Trophoblast cell (in vitro differentiated cells and primary cell): ENCODE measurements at regions not wholly inside any gene's neighbourhood (a gene's known extent, or its start where the extent isn't known, plus 50 kb on each side); places are given as distances from the start of the nearest gene placed in this dataset.

ENCODE experiments used
- DNase-seq, 2 donors: peaks; one replicate each; pipeline ENCODE4 v3.0.0-alpha.2; 2016
- H2AFZ ChIP-seq: 2 replicates; pipeline ENCODE4 v1.6.1; 2013; ENCODE audit warnings: low read length, moderate library complexity, mild to moderate bottlenecking; ENCODE audit not compliant: insufficient read depth, poor library complexity
- H2AK5ac ChIP-seq: 2 replicates; pipeline ENCODE4 v1.6.1; 2013; ENCODE audit warnings: mild to moderate bottlenecking, low read length
- H2BK120ac ChIP-seq: 2 replicates; pipeline ENCODE4 v1.6.1; 2013; ENCODE audit warnings: low read length, mild to moderate bottlenecking, moderate library complexity; ENCODE audit not compliant: insufficient read depth, poor library complexity
- H2BK12ac ChIP-seq: 2 replicates; pipeline ENCODE4 v1.6.1; 2013; ENCODE audit warnings: mild to moderate bottlenecking, low read length, moderate library complexity
- H2BK5ac ChIP-seq: 2 replicates; pipeline ENCODE4 v1.6.1; 2013; ENCODE audit warnings: low read length, low read depth, moderate library complexity, mild to moderate bottlenecking; ENCODE audit not compliant: poor library complexity
- H3K14ac ChIP-seq: 2 replicates; pipeline ENCODE4 v1.6.1; 2013; ENCODE audit warnings: mild to moderate bottlenecking, low read length
- H3K18ac ChIP-seq: 2 replicates; pipeline ENCODE4 v1.6.1; 2013; ENCODE audit warnings: mild to moderate bottlenecking, low read length
- H3K23ac ChIP-seq: 2 replicates; pipeline ENCODE4 v1.6.1; 2013; ENCODE audit warnings: low read length
- H3K27ac ChIP-seq: 2 replicates; pipeline ENCODE4 v1.5.1; 2013; ENCODE audit warnings: low read depth, mild to moderate bottlenecking, inconsistent platforms, low read length, moderate library complexity
- H3K27me3 ChIP-seq: 2 replicates; pipeline ENCODE4 v1.6.1; 2013; ENCODE audit warnings: inconsistent platforms, mild to moderate bottlenecking, low read length, moderate library complexity; ENCODE audit not compliant: insufficient read depth
- H3K36me3 ChIP-seq, 2 experiments: 1 replicate in 1 of 2; 2 replicates in 1 of 2; pipeline ENCODE4 v1.6.1; 2013; ENCODE audit warnings: low read length in 2 of 2, mild to moderate bottlenecking in 2 of 2, moderate library complexity in 1 of 2; ENCODE audit not compliant: insufficient read depth in 2 of 2, control insufficient read depth in 1 of 2
- H3K4ac ChIP-seq: 2 replicates; pipeline ENCODE4 v1.6.1; 2013; ENCODE audit warnings: low read depth, mild to moderate bottlenecking, low read length, moderate library complexity
- H3K4me1 ChIP-seq, 2 experiments: 1 replicate in 1 of 2; 2 replicates in 1 of 2; pipeline ENCODE4 v1.6.1; 2013; ENCODE audit warnings: low read length in 2 of 2, mild to moderate bottlenecking in 2 of 2, moderate library complexity in 1 of 2; ENCODE audit not compliant: insufficient read depth in 2 of 2, control insufficient read depth in 1 of 2
- H3K4me2 ChIP-seq: 2 replicates; pipeline ENCODE4 v1.6.1; 2013; ENCODE audit warnings: inconsistent platforms, mild to moderate bottlenecking, low read length, moderate library complexity
- H3K4me3 ChIP-seq: 2 replicates; pipeline ENCODE4 v1.5.1; 2013; ENCODE audit warnings: mild to moderate bottlenecking, low read depth, low read length, inconsistent platforms
- H3K79me1 ChIP-seq: one replicate; pipeline ENCODE4 v1.6.1; 2013; ENCODE audit warnings: low read length
- H3K79me2 ChIP-seq: 2 replicates; pipeline ENCODE4 v1.6.1; 2013; ENCODE audit warnings: low read length, mild to moderate bottlenecking; ENCODE audit not compliant: control insufficient read depth, insufficient read depth, poor library complexity
- H3K9ac ChIP-seq: 2 replicates; pipeline ENCODE4 v1.6.1; 2013; ENCODE audit warnings: mild to moderate bottlenecking, low read length
- H3K9me3 ChIP-seq: 2 replicates; pipeline ENCODE4 v1.6.1; 2013; ENCODE audit warnings: low read depth, mild to moderate bottlenecking, control low read depth, inconsistent platforms, low read length; ENCODE audit not compliant: insufficient read depth
- H4K12ac ChIP-seq: 2 replicates; pipeline ENCODE4 v1.6.1; 2013; ENCODE audit warnings: low read depth, mild to moderate bottlenecking, low read length, moderate library complexity
- H4K8ac ChIP-seq: 2 replicates; pipeline ENCODE4 v1.6.1; 2013; ENCODE audit warnings: low read depth, mild to moderate bottlenecking, low read length, moderate library complexity
- H4K91ac ChIP-seq: one replicate; pipeline ENCODE4 v1.6.1; 2013; ENCODE audit warnings: low read depth, mild to moderate bottlenecking, low read length, moderate library complexity
- WGBS: extraction: QIAGEN DNeasy Blood & Tissue Kit; methylation state at CpG from one replicate; pipeline ENCODE4 v1.1.7; 2013; ENCODE audit warnings: missing lambda C conversion rate; ENCODE audit not compliant: insufficient read length, insufficient coverage; ENCODE audit errors: extremely low coverage; 5-methylcytosine and 5-hydroxymethylcytosine counted together

GRCh38 chr9:81508476-81508875, 180.9 kb downstream of the TLE1 start:
- H3K4me2 ChIP-seq = no peak overlapping the region
- H3K27ac ChIP-seq = no peak overlapping the region

DNA sequence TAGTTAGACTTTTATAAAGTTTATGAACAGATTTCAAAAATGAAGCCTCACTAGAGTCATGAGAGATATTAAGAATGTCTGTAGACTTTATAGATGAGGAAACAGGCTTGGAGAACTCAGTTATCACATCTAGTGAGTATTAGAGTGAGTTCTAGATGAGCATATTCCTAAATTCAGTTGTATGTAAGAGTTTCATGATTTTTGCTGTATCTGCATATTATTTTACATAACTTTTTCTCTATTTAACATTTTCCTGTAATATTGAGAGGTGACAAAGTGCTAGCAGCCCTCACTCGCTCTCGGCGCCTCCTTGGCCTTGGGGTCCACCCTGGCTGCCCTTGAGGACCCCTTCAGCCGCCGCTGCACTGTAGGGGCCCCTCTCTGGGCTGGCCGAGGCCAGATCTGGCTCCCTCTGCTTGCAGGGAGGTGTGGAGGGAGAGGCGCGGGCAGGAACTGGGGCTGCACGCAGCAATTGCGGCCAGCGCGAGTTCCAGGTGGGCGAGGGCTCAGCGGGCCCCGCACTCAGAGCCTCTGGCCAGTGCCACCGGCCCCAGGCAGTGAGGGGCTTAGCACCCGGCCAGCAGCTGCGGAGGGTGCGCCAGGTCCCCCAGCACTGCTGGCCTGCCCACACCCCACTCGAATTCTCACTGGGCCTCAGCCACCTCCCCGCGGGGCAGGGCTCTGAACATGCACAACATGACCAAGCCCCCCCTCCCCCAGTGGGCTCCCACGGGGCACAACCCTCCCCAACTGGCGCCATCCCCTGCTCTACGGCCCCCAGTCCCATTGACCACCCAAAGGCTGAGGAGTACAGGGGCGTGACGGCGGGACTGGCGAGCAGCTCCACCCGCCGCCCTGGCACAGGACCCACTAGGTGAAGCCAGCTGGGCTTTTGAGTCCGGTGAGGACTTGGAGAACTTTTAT, 182.1 kb downstream of the TLE1 start:
- H3K9ac ChIP-seq = no peak overlapping the region
- DNase-seq = no peak
- no peaks in the 10 kb centered on the region for H3K27me3 ChIP-seq
- H2BK5ac ChIP-seq = no peak overlapping the region
- no peak overlapping the region for H3K4ac ChIP-seq
- no peak overlapping the region for H2BK120ac ChIP-seq
- no peak overlapping the region for H3K18ac ChIP-seq
- no peak overlapping the region for H4K8ac ChIP-seq
- peaks cover 3% of the 10 kb centered on the region for H3K9me3 ChIP-seq
- whole genome bisulfite sequencing = no CpG with 5 or more reads among the region's 32 CpGs
- H3K36me3 ChIP-seq = peaks cover 0 to 3% of the 10 kb centered on the region in 2 experiments
- H3K27ac ChIP-seq = no peak overlapping the region
- no peak overlapping the region for H3K14ac ChIP-seq
- no peak overlapping the region for H3K4me3 ChIP-seq
- H4K91ac ChIP-seq = no peak overlapping the region
- H2BK12ac ChIP-seq = no peak overlapping the region
- H3K4me2 ChIP-seq = no peak overlapping the region
- H4K12ac ChIP-seq = no peak overlapping the region
- H3K79me1 ChIP-seq = no peaks in the 10 kb centered on the region
- H2AFZ ChIP-seq = no peak overlapping the region
- H3K79me2 ChIP-seq = no peaks in the 10 kb centered on the region
- no peak overlapping the region for H3K23ac ChIP-seq
- no peaks in the 10 kb centered on the region for H3K4me1 ChIP-seq
- H2AK5ac ChIP-seq = no peak overlapping the region

More at GRCh38 chr9:81508476-81508875, 180.9 kb downstream of the TLE1 start:
- Histone ChIP-seq H3K4ac (no peak overlapping the region), H2BK12ac (no peak overlapping the region), H2AFZ (no peak overlapping the region), H3K9me3 (peaks cover 3% of the 10 kb centered on the region), H4K12ac (no peak overlapping the region), H3K4me3 (no peak overlapping the region), H2AK5ac (no peak overlapping the region), H3K4me1 (no peaks in the 10 kb centered on the region), H3K79me1 (no peaks in the 10 kb centered on the region), H3K27me3 (no peaks in the 10 kb centered on the region), H3K36me3 (peaks cover 0 to 3% of the 10 kb centered on the region in 2 experiments), H4K91ac (no peak overlapping the region), H3K18ac (no peak overlapping the region), H2BK120ac (no peak overlapping the region), H3K9ac (no peak overlapping the region), H3K23ac (no peak overlapping the region), H3K14ac (no peak overlapping the region), H3K79me2 (no peaks in the 10 kb centered on the region), H4K8ac (no peak overlapping the region), H2BK5ac (no peak overlapping the region)
- DNase-seq = no peak
- WGBS = no CpG with 5 or more reads among the region's 12 CpGs

- no peak overlapping the region for H3K23ac ChIP-seq
- H3K79me1 ChIP-seq = no peaks in the 10 kb centered on the region
- no peaks in the 10 kb centered on the region for H3K4me1 ChIP-seq
- no peak overlapping the region for H2BK120ac ChIP-seq
- H3K4me2 ChIP-seq = no peak overlapping the region
- no peaks in the 10 kb centered on the region for H3K27me3 ChIP-seq
- H3K79me2 ChIP-seq = no peaks in the 10 kb centered on the region
- H2BK12ac ChIP-seq = no peak overlapping the region
- no peaks in the 10 kb centered on the region for H3K9me3 ChIP-seq
- H4K91ac ChIP-seq = no peak overlapping the region
- no peak overlapping the region for H2AK5ac ChIP-seq
- no peak overlapping the region for H2AFZ ChIP-seq
- H3K18ac ChIP-seq = no peak overlapping the region
- H4K8ac ChIP-seq = no peak overlapping the region
- no peak overlapping the region for H3K4me3 ChIP-seq
- H3K4ac ChIP-seq = no peak overlapping the region
- no CpG with 5 or more reads among the region's 2 CpGs for WGBS
- H3K14ac ChIP-seq = no peak overlapping the region
- no peak overlapping the region for H2BK5ac ChIP-seq
- H3K36me3 ChIP-seq = no peaks in the 10 kb centered on the region
- no peak overlapping the region for H4K12ac ChIP-seq
- no peak for DNase-seq
- H3K9ac ChIP-seq = no peak overlapping the region
- no peak overlapping the region for H3K27ac ChIP-seq
Measured at GRCh38 chr9:81499594-81499993, 189.8 kb downstream of the TLE1 start.

DNA sequence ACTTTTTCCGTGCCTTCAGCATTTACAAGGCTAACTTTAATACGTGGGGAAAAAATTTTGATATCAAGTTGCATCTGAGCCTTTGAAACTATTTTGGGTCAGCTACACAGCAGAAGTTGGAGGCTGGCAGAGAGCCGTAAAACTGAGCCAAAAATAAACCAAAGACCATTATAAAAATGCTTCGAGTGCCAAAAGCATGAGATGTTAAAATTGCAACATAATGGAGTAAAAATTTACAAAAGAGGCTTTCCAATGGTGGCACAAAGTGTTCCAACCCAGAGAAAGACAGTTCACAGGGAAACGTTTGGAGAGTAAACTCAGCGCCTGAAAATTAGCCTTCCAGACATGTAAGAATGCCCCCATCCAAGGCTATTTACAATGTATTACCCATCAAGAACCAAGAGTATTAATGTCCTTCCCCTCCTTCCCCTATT, 190.3 kb downstream of the TLE1 start:
- Histone ChIP-seq H3K23ac (no peak overlapping the region), H3K27ac (no peak overlapping the region), H2BK120ac (no peak overlapping the region), H2BK5ac (no peak overlapping the region), H3K4me1 (no peaks in the 10 kb centered on the region), H3K4me3 (no peak overlapping the region), H3K79me2 (no peaks in the 10 kb centered on the region), H3K9me3 (no peaks in the 10 kb centered on the region), H3K14ac (no peak overlapping the region), H3K4me2 (no peak overlapping the region), H2BK12ac (no peak overlapping the region), H2AFZ (no peak overlapping the region), H3K4ac (no peak overlapping the region), H2AK5ac (no peak overlapping the region), H4K91ac (no peak overlapping the region), H4K12ac (no peak overlapping the region), H4K8ac (no peak overlapping the region), H3K36me3 (no peaks in the 10 kb centered on the region), H3K18ac (no peak overlapping the region), H3K27me3 (no peaks in the 10 kb centered on the region), H3K79me1 (no peaks in the 10 kb centered on the region), H3K9ac (no peak overlapping the region)
- WGBS = no CpG with 5 or more reads among the region's 6 CpGs
- DNase-seq = peak; percentile 40 to 73
